ENCODE measurements at regions not wholly inside any gene's neighbourhood (a gene's known extent, or its start where the extent isn't known, plus 50 kb on each side); places are given as distances from the start of the nearest gene placed in this dataset.

DNA sequence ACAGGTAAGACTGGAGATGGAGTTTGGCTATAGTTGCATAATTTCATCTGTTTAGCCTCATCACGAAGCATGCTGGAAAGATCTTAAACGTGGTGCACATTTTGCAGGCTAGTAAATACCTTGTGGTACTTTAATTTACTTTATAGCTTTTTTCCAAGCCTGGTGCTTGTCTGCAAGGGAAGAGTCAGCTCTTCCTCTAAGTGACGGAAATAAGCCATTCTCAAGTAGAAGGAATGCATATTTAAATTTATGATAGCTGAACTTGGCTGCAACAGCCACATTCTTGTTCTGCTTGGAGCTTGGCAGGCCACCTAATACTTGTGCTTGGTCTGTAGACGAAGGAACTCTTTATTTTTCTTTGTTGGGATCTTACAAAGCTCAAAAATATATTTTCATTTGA lies 188.0 kb upstream of the PIK3R1 start:
- no peak for TF ChIP-seq EZH2phosphoT487 (conservative IDR thresholded peaks at IDR 0.05; ENCODE audit: low read length)
- TF ChIP-seq, protein P1, sequence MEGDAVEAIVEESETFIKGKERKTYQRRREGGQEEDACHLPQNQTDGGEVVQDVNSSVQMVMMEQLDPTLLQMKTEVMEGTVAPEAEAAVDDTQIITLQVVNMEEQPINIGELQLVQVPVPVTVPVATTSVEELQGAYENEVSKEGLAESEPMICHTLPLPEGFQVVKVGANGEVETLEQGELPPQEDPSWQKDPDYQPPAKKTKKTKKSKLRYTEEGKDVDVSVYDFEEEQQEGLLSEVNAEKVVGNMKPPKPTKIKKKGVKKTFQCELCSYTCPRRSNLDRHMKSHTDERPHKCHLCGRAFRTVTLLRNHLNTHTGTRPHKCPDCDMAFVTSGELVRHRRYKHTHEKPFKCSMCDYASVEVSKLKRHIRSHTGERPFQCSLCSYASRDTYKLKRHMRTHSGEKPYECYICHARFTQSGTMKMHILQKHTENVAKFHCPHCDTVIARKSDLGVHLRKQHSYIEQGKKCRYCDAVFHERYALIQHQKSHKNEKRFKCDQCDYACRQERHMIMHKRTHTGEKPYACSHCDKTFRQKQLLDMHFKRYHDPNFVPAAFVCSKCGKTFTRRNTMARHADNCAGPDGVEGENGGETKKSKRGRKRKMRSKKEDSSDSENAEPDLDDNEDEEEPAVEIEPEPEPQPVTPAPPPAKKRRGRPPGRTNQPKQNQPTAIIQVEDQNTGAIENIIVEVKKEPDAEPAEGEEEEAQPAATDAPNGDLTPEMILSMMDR (IDR thresholded peaks at IDR 0.05; ENCODE audit: insufficient read depth, low read length, poor library complexity, severe bottlenecking) = no peak
- no peaks in the 10 kb centered on the region for H3K27me3 ChIP-seq (ENCODE audit: low read length)
- no peaks in the 10 kb centered on the region; the same call in 1 of the 2 replicates for H3K9me2 ChIP-seq (replicated peaks; ENCODE audit: insufficient read depth, low read length)
- no peak overlapping the region for H2AFZ ChIP-seq (ENCODE audit: low read depth, low read length, severe bottlenecking)
- no peaks in the 10 kb centered on the region for H3K79me2 ChIP-seq (ENCODE audit: insufficient read depth, low read length)
- H3K4me2 ChIP-seq (ENCODE audit: low read depth, low read length, poor library complexity, severe bottlenecking) = no peak overlapping the region
- no peak overlapping the region for H3K9ac ChIP-seq (ENCODE audit: low read length)
- no peak overlapping the region for H3K27ac ChIP-seq (ENCODE audit: low read depth, low read length)
- no peaks in the 10 kb centered on the region for H3K36me3 ChIP-seq (ENCODE audit: low read length)
- no peaks in the 10 kb centered on the region for H4K20me1 ChIP-seq (ENCODE audit: low read depth, low read length)
- no peak overlapping the region for H3K4me3 ChIP-seq (ENCODE audit: insufficient read depth, low read length, poor library complexity, severe bottlenecking)
- no peaks in the 10 kb centered on the region for H3K9me3 ChIP-seq (ENCODE audit: insufficient read depth, low read length)
- H3F3A ChIP-seq (ENCODE audit: insufficient read depth) = no peaks in the 10 kb centered on the region

DNA sequence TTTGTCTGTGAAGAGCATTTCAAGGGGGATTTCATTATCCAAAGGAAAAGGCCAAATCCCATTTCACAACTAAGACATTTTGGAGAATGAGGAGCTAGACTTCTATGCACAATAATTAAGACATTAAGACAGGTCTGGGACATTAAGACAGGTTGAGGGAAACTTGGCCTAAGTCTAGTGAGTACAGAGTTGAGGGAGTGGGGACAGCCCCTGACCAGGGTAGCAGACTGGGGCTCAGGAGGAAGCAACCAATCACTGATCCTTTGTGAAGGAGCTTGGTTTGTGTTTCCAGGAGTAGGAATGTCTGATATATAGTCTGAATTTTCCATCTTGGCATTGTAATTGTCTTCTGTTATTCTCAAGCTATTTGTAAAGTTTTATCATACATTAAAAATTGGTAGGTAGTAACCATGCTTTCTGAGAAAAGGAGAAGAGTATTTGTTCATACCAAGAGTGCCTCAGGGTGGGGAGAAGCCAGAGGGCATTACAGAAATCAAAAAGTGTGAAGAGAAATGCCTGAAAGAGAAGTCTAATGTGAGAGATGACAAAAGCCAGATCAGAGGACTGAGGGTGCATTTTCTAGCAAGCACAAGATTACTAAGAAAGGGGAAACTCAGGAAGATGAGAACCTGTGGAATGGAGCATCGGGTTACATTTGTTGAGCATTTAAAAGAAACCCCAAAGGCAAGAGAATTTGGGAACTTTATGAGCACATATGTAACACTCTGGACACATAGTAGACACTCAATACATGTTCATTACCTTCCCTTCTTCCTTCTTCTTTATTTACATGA lies 189.3 kb upstream of the PIK3R1 start:
- Histone ChIP-seq H4K20me1 (ENCODE audit: low read depth, low read length) (no peaks in the 10 kb centered on the region), H3K4me2 (ENCODE audit: low read depth, low read length, poor library complexity, severe bottlenecking) (no peak overlapping the region), H3K27ac (ENCODE audit: low read depth, low read length) (no peak overlapping the region), H2AFZ (ENCODE audit: low read depth, low read length, severe bottlenecking) (no peak overlapping the region), H3K27me3 (ENCODE audit: low read length) (no peaks in the 10 kb centered on the region), H3F3A (ENCODE audit: insufficient read depth) (no peaks in the 10 kb centered on the region), H3K9me3 (ENCODE audit: insufficient read depth, low read length) (no peaks in the 10 kb centered on the region), H3K4me3 (ENCODE audit: insufficient read depth, low read length, poor library complexity, severe bottlenecking) (no peak overlapping the region), H3K36me3 (ENCODE audit: low read length) (no peaks in the 10 kb centered on the region), H3K9me2 (replicated peaks; ENCODE audit: insufficient read depth, low read length) (no peaks in the 10 kb centered on the region; the same call in 1 of the 2 replicates), H3K79me2 (ENCODE audit: insufficient read depth, low read length) (no peaks in the 10 kb centered on the region), H3K9ac (ENCODE audit: low read length) (no peak overlapping the region)
- no peak for TF ChIP-seq EZH2phosphoT487 (conservative IDR thresholded peaks at IDR 0.05; ENCODE audit: low read length)
- TF ChIP-seq, protein P1 (IDR thresholded peaks at IDR 0.05; ENCODE audit: insufficient read depth, low read length, poor library complexity, severe bottlenecking) = no peak

DNA sequence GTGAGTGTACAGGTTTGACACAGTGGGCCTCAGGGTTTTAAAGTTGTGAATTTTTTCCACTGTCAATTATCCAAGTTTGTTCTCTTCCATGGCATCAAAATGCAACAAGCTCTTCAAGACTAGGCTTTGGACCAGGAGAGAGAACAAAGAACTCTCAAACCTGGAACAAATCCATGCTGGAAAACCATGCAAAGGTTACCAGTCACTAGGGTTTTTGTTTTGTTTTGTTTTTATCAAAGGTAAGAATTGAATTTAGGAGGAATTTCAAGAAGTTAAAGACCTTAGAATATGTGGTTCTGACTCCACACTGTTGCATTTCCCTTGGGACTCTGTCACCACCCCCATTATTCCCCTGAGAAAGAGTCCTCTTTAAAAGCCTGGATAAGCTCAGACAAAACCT lies 191.1 kb upstream of the PIK3R1 start:
- H3K27ac ChIP-seq (ENCODE audit: low read depth, low read length) = no peak overlapping the region
- no peak overlapping the region for H3K9ac ChIP-seq (ENCODE audit: low read length)

More for the DNA sequence above, 191.1 kb upstream of the PIK3R1 start:
- no peak overlapping the region for H3K4me3 ChIP-seq (ENCODE audit: insufficient read depth, low read length, poor library complexity, severe bottlenecking)
- no peak overlapping the region for H3K4me2 ChIP-seq (ENCODE audit: low read depth, low read length, poor library complexity, severe bottlenecking)
- H3K27me3 ChIP-seq (ENCODE audit: low read length) = no peaks in the 10 kb centered on the region
- H3K9me3 ChIP-seq (ENCODE audit: insufficient read depth, low read length) = no peaks in the 10 kb centered on the region
- H3K9me2 ChIP-seq (replicated peaks; ENCODE audit: insufficient read depth, low read length) = no peaks in the 10 kb centered on the region
- H3F3A ChIP-seq (ENCODE audit: insufficient read depth) = no peaks in the 10 kb centered on the region
- H3K36me3 ChIP-seq (ENCODE audit: low read length) = no peaks in the 10 kb centered on the region
- no peak for TF ChIP-seq EZH2phosphoT487 (conservative IDR thresholded peaks at IDR 0.05; ENCODE audit: low read length)
- TF ChIP-seq, protein P1 (IDR thresholded peaks at IDR 0.05; ENCODE audit: insufficient read depth, low read length, poor library complexity, severe bottlenecking) = no peak
- H3K79me2 ChIP-seq (ENCODE audit: insufficient read depth, low read length) = no peaks in the 10 kb centered on the region
- H2AFZ ChIP-seq (ENCODE audit: low read depth, low read length, severe bottlenecking) = no peak overlapping the region
- no peaks in the 10 kb centered on the region for H4K20me1 ChIP-seq (ENCODE audit: low read depth, low read length)
